GM12878 (cell line): ENCODE measurements at regions not wholly inside any gene's neighbourhood (a gene's known extent, or its start where the extent isn't known, plus 50 kb on each side); places are given as distances from the start of the nearest gene placed in this dataset.

Source experiments
- ATAC-seq: fragments of 200-7000 bp; cut with Tn5 transposase; 3 replicates; pipeline ENCODE4 v1.9.1; 2020; ENCODE audit warnings: mild to moderate bottlenecking, moderate library complexity
- BruUV-seq: library from RNA; stranded (reverse); fragments of 400-500 nt; replicated peaks from 2 replicates; lab custom pipeline; 2021; lab: Mats Ljungman, UMichigan
- CTCF ChIA-PET: fragments of 300-600 bp; sonication (Branson Sonifier 250); formaldehyde crosslinking; extraction: SDS; loops from one replicate; lab custom pipeline; 2021; ENCODE audit warnings: inconsistent platforms; lab: Yijun Ruan, JAX
- POLR2A ChIA-PET: fragments of 350-600 bp; formaldehyde crosslinking; extraction: SDS; loops from one replicate; lab custom pipeline; 2021; ENCODE audit warnings: inconsistent platforms; lab: Charles Lee
- RAD21 ChIA-PET: fragments of 300-600 bp; sonication (Branson Sonifier 250); formaldehyde crosslinking; loops from one replicate; lab custom pipeline; 2023; ENCODE audit warnings: antibody characterized with exemption; ENCODE audit not compliant: unreplicated experiment; lab: Charles Lee
- SMC1A ChIA-PET: fragments of 300-600 bp; sonication (Branson Sonifier 250); formaldehyde crosslinking; loops from one replicate; lab custom pipeline; 2023; ENCODE audit not compliant: unreplicated experiment, uncharacterized antibody; lab: Charles Lee
- DNase-seq: peaks from one replicate; pipeline ENCODE4 v3.0.0-alpha.2; 2011; ENCODE audit warnings: low read depth, low spot score
- FAIRE-seq: peaks from 3 replicates; lab custom pipeline; 2011; peaks lifted over from hg19 to GRCh38; lab: Jason Lieb, UNC
- H2AFZ ChIP-seq: 2 replicates; pipeline ENCODE4 v1.6.0; 2011; ENCODE audit warnings: low read depth, low read length, control low read depth; ENCODE audit not compliant: control insufficient read depth
- H3K27ac ChIP-seq: 2 replicates; pipeline ENCODE4 v1.5.1; 2011; ENCODE audit warnings: control low read depth; ENCODE audit not compliant: control insufficient read depth, insufficient read depth
- H3K27me3 ChIP-seq, 2 experiments: replicated peaks in 1 of 2; 2 replicates each; pipeline versions ENCODE4 v1.6.0 to v1.6.1; 2011; ENCODE audit warnings: low read length in 1 of 2; ENCODE audit not compliant: control insufficient read depth in 2 of 2, insufficient read depth in 2 of 2
- H3K36me3 ChIP-seq, 2 experiments: 2 replicates each; pipeline ENCODE4 v1.5.1; 2011; ENCODE audit warnings: low read length in 1 of 2; ENCODE audit not compliant: control insufficient read depth in 2 of 2, insufficient read depth in 2 of 2
- H3K4me1 ChIP-seq: 2 replicates; pipeline ENCODE4 v1.6.1; 2011; ENCODE audit warnings: mild to moderate bottlenecking, low read length, moderate library complexity, mixed read lengths; ENCODE audit not compliant: control insufficient read depth, insufficient read depth
- H3K4me2 ChIP-seq: 2 replicates; pipeline ENCODE4 v1.6.0; 2011; ENCODE audit warnings: control low read depth; ENCODE audit not compliant: control insufficient read depth, insufficient read depth
- H3K4me3 ChIP-seq: fragments of 200-600 bp; sonication (generic); 2 replicates; pipeline ENCODE4 v1.5.1; 2016
- H3K79me2 ChIP-seq: 2 replicates; pipeline ENCODE4 v1.6.0; 2011; ENCODE audit warnings: low read length; ENCODE audit not compliant: control insufficient read depth, insufficient read depth
- H3K9ac ChIP-seq: 2 replicates; pipeline ENCODE4 v1.8.0; 2011; ENCODE audit warnings: low read length, control low read depth, mixed read lengths; ENCODE audit not compliant: control insufficient read depth, insufficient read depth
- H3K9me3 ChIP-seq: replicated peaks from 3 replicates; pipeline ENCODE4 v1.5.1; 2011; ENCODE audit warnings: mild to moderate bottlenecking, low read length; ENCODE audit not compliant: control insufficient read depth, insufficient read depth
- H4K20me1 ChIP-seq: 2 replicates; pipeline ENCODE4 v1.6.0; 2011; ENCODE audit not compliant: control insufficient read depth, insufficient read depth
- EZH2 ChIP-seq: IDR thresholded peaks from 2 replicates; pipeline ENCODE4 v1.6.1; 2012; ENCODE audit warnings: low read depth, mild to moderate bottlenecking, control low read depth, inconsistent platforms, low read length, borderline replicate concordance; ENCODE audit not compliant: control insufficient read depth
- KAT2A ChIP-seq: conservative IDR thresholded peaks from 2 replicates; pipeline ENCODE4 v1.6.1; 2011; ENCODE audit warnings: low read depth, low read length; ENCODE audit not compliant: control insufficient read depth
- MYC ChIP-seq: IDR thresholded peaks from 2 replicates; pipeline ENCODE4 v1.6.1; 2011; ENCODE audit warnings: mild to moderate bottlenecking, low read length, moderate library complexity, inconsistent platforms; ENCODE audit not compliant: insufficient read depth, insufficient replicate concordance, insufficient read length, severe bottlenecking
- NR2C2 ChIP-seq: IDR thresholded peaks from 2 replicates; pipeline ENCODE4 v1.6.1; 2011; ENCODE audit warnings: borderline replicate concordance, low read depth; ENCODE audit not compliant: control insufficient read depth, insufficient read length
- POLR2AphosphoS2 ChIP-seq: IDR thresholded peaks from 2 replicates; pipeline ENCODE4 v1.6.1; 2011; ENCODE audit warnings: low read depth, mild to moderate bottlenecking, low read length, improper control_type of control experiment, moderate library complexity
- RAD21 ChIP-seq: IDR thresholded peaks from 2 replicates; pipeline ENCODE4 v1.6.1; 2011; ENCODE audit warnings: mild to moderate bottlenecking, low read depth, low read length, moderate library complexity; ENCODE audit not compliant: insufficient read depth
- SREBF2 ChIP-seq: IDR thresholded peaks from 2 replicates; pipeline ENCODE4 v1.6.1; 2012; ENCODE audit warnings: mild to moderate bottlenecking, low read length
- TAF1 ChIP-seq: IDR thresholded peaks from 2 replicates; pipeline ENCODE4 v1.6.1; 2011; ENCODE audit warnings: mild to moderate bottlenecking, low read depth, low read length, borderline replicate concordance
- TCF3 ChIP-seq: IDR thresholded peaks from 2 replicates; pipeline ENCODE4 v1.6.1; 2012; ENCODE audit warnings: low read depth, mild to moderate bottlenecking, low read length, borderline replicate concordance; ENCODE audit not compliant: insufficient read depth
- TCF7 ChIP-seq: IDR thresholded peaks from 2 replicates; pipeline ENCODE4 v1.6.1; 2014; ENCODE audit warnings: antibody characterized with exemption, borderline replicate concordance
- ZNF274 ChIP-seq: IDR thresholded peaks from one replicate; pipeline ENCODE4 v1.8.0; 2011; ENCODE audit not compliant: insufficient read length, insufficient read depth
- ZNF622 ChIP-seq: fragments of 450-650 bp; IDR thresholded peaks from 2 replicates; pipeline ENCODE4 v1.6.1; 2017; ENCODE audit warnings: mild to moderate bottlenecking, inconsistent platforms
- WGBS: methylation state at CpG from one replicate; pipeline ENCODE4 v1.1.6; 2016; ENCODE audit warnings: low lambda C conversion rate; ENCODE audit not compliant: insufficient replicate concordance, insufficient coverage; ENCODE audit errors: missing lambda C conversion rate; 5-methylcytosine and 5-hydroxymethylcytosine counted together
- in situ Hi-C: fragments of 300-500 bp; cut with MboI; formaldehyde crosslinking; loops from 9 replicates; pipeline ENCODE4 v1.14.3; 2018; ENCODE audit warnings: mixed read lengths
- intact Hi-C: fragments of 100-400 bp; cut with micrococcal nuclease; formaldehyde crosslinking; loops from one replicate; pipeline ENCODE4 v1.14.2; 2022; ENCODE audit not compliant: unreplicated experiment
- TF ChIP-seq, protein P1 (sequence below): IDR thresholded peaks from 2 replicates; pipeline ENCODE4 v1.6.1; 2011; ENCODE audit warnings: borderline replicate concordance, low read depth, mild to moderate bottlenecking, moderate library complexity, mixed read lengths, low read length; ENCODE audit not compliant: insufficient read depth; ENCODE audit errors: extremely low read length
- TF ChIP-seq, protein P2 (sequence below): IDR thresholded peaks from 2 replicates; pipeline ENCODE4 v1.6.1; 2011; ENCODE audit warnings: borderline replicate concordance, low read depth, mild to moderate bottlenecking, moderate library complexity, low read length; ENCODE audit not compliant: insufficient read depth, poor library complexity, severe bottlenecking
- TF ChIP-seq, protein P3 (sequence below): fragments of 150-350 bp; IDR thresholded peaks from 2 replicates; pipeline ENCODE4 v1.6.1; 2016; ENCODE audit warnings: low read depth, low read length

DNA sequence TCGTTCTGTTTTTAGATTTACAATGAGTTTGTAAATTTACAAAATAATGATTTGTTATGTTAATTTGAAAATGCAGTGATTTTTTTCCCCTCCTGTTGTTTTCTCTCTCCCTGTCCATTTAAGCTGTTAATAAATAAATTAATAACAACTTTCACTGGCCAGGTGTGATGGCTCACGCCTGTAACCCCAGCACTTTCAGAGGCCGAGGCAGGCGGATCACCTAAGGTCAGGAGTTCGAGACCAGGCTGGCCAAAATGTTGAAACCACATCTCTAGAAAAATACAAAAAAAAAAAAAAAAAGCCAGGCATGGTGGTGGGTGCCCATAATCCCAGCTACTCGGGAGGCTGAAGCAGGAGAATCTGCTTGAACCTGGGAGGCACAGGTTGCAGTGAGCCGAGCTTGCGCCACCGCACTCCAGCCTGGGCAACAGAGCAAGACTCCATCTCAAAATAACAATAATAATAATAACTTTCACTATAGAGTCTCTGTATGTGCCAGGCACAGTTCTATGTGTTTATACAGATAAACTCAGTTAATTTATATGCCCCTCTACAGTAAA, 229.2 kb upstream of the ARGLU1 start:
- in situ Hi-C loops, result no loop called here
- no peak for FAIRE-seq

More for the DNA sequence above, 229.2 kb upstream of the ARGLU1 start:
- TF ChIP-seq TAF1 (no peak), POLR2AphosphoS2 (no peak), SREBF2 (no peak), KAT2A (no peak), TCF7 (no peak), ZNF622 (no peak), MYC (no peak), NR2C2 (no peak), TCF3 (no peak), RAD21 (no peak), EZH2 (no peak), ZNF274 (no peak)
- TF ChIP-seq, protein P1, sequence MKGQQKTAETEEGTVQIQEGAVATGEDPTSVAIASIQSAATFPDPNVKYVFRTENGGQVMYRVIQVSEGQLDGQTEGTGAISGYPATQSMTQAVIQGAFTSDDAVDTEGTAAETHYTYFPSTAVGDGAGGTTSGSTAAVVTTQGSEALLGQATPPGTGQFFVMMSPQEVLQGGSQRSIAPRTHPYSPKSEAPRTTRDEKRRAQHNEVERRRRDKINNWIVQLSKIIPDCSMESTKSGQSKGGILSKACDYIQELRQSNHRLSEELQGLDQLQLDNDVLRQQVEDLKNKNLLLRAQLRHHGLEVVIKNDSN, result no peak
- TF ChIP-seq, protein P2, sequence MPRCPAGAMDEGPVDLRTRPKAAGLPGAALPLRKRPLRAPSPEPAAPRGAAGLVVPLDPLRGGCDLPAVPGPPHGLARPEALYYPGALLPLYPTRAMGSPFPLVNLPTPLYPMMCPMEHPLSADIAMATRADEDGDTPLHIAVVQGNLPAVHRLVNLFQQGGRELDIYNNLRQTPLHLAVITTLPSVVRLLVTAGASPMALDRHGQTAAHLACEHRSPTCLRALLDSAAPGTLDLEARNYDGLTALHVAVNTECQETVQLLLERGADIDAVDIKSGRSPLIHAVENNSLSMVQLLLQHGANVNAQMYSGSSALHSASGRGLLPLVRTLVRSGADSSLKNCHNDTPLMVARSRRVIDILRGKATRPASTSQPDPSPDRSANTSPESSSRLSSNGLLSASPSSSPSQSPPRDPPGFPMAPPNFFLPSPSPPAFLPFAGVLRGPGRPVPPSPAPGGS, result no peak
- TF ChIP-seq, protein P3, sequence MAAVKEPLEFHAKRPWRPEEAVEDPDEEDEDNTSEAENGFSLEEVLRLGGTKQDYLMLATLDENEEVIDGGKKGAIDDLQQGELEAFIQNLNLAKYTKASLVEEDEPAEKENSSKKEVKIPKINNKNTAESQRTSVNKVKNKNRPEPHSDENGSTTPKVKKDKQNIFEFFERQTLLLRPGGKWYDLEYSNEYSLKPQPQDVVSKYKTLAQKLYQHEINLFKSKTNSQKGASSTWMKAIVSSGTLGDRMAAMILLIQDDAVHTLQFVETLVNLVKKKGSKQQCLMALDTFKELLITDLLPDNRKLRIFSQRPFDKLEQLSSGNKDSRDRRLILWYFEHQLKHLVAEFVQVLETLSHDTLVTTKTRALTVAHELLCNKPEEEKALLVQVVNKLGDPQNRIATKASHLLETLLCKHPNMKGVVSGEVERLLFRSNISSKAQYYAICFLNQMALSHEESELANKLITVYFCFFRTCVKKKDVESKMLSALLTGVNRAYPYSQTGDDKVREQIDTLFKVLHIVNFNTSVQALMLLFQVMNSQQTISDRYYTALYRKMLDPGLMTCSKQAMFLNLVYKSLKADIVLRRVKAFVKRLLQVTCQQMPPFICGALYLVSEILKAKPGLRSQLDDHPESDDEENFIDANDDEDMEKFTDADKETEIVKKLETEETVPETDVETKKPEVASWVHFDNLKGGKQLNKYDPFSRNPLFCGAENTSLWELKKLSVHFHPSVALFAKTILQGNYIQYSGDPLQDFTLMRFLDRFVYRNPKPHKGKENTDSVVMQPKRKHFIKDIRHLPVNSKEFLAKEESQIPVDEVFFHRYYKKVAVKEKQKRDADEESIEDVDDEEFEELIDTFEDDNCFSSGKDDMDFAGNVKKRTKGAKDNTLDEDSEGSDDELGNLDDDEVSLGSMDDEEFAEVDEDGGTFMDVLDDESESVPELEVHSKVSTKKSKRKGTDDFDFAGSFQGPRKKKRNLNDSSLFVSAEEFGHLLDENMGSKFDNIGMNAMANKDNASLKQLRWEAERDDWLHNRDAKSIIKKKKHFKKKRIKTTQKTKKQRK, result no peak
- Histone ChIP-seq H3K9me3 (no peaks in the 10 kb centered on the region), H3K9ac (no peak overlapping the region), H3K79me2 (no peaks in the 10 kb centered on the region), H3K36me3 (no peaks in the 10 kb centered on the region), H3K4me1 (no peaks in the 10 kb centered on the region), H4K20me1 (no peaks in the 10 kb centered on the region), H3K4me3 (no peak overlapping the region), H3K27me3 (no peaks in the 10 kb centered on the region), H3K4me2 (no peak overlapping the region), H3K27ac (no peak overlapping the region), H2AFZ (no peak overlapping the region)
- WGBS, result 20% methylated on average over 9 of the region's 9 CpGs
- ChIA-PET POLR2A (interaction anchor here (0.8 kb wide), 1 partner anchor 194 kb away, joined by 3 read pairs; no protein-coding TSS in a partner anchor), SMC1A (interaction anchor here (0.9 to 1.4 kb wide), 4 partner anchors 13 to 236 kb away, joined by 3 read pairs; no protein-coding TSS in a partner anchor), CTCF (no interaction called here), RAD21 (no interaction called here)
- ATAC-seq (no peak), DNase-seq (no peak)
- no TSS peak for BruUV-seq
- intact Hi-C loops, result no loop called here
